SK-N-SH treated with all-trans-retinoic acid at 6 μM for 48 hours (cell line): ENCODE measurements at regions not wholly inside any gene's neighbourhood (a gene's known extent, or its start where the extent isn't known, plus 50 kb on each side); places are given as distances from the start of the nearest gene placed in this dataset.

Experiments
- ATAC-seq: fragments of 200-7000 bp; cut with Tn5 transposase; 3 replicates; pipeline ENCODE4 v1.9.1; 2020; ENCODE audit warnings: mild to moderate bottlenecking, moderate library complexity
- BACH2 ChIP-seq: fragments of 250-450 bp; sonication (Bioruptor Pico); IDR thresholded peaks from 2 replicates; pipeline ENCODE4 v1.9.0; 2021; ENCODE audit warnings: mild to moderate bottlenecking, borderline replicate concordance
- CREB5 ChIP-seq: fragments of 250-450 bp; sonication (Bioruptor Pico); IDR thresholded peaks from 2 replicates; pipeline ENCODE4 v1.5.1; 2020; ENCODE audit warnings: low read depth, mild to moderate bottlenecking, moderate library complexity
- CSRNP3 ChIP-seq: fragments of 250-450 bp; sonication (Bioruptor Pico); IDR thresholded peaks from 2 replicates; pipeline ENCODE4 v1.5.1; 2021; ENCODE audit warnings: mild to moderate bottlenecking, moderate library complexity
- ESRRG ChIP-seq: fragments of 250-450 bp; sonication (Bioruptor Pico); IDR thresholded peaks from 2 replicates; pipeline ENCODE4 v1.6.1; 2021; ENCODE audit warnings: mild to moderate bottlenecking
- GLIS3 ChIP-seq: fragments of 250-450 bp; sonication (Bioruptor Pico); IDR thresholded peaks from 2 replicates; pipeline ENCODE4 v1.5.0; 2020; ENCODE audit warnings: mild to moderate bottlenecking, moderate library complexity
- ISL1 ChIP-seq: fragments of 250-450 bp; sonication (Bioruptor Pico); IDR thresholded peaks from 2 replicates; pipeline ENCODE4 v2.1.2; 2022; ENCODE audit warnings: mild to moderate bottlenecking, moderate library complexity
- OSR1 ChIP-seq: fragments of 250-450 bp; sonication (Bioruptor Pico); IDR thresholded peaks from 2 replicates; pipeline ENCODE4 v1.8.0; 2022; ENCODE audit warnings: moderate library complexity, mild to moderate bottlenecking, inconsistent platforms
- PATZ1 ChIP-seq: fragments of 250-450 bp; sonication (Bioruptor Pico); IDR thresholded peaks from 2 replicates; pipeline ENCODE4 v1.8.0; 2020; ENCODE audit warnings: mild to moderate bottlenecking, moderate library complexity, borderline replicate concordance
- POU6F1 ChIP-seq: fragments of 250-450 bp; sonication (Bioruptor Pico); IDR thresholded peaks from 2 replicates; pipeline ENCODE4 v1.8.0; 2021; ENCODE audit warnings: low read depth, mild to moderate bottlenecking, moderate library complexity, borderline replicate concordance
- PPARA ChIP-seq: fragments of 250-450 bp; sonication (Bioruptor Pico); IDR thresholded peaks from 2 replicates; pipeline ENCODE4 v1.5.0; 2020; ENCODE audit warnings: mild to moderate bottlenecking, borderline replicate concordance
- RARB ChIP-seq: fragments of 250-450 bp; sonication (Bioruptor Pico); IDR thresholded peaks from 2 replicates; pipeline ENCODE4 v1.8.0; 2021; ENCODE audit warnings: mild to moderate bottlenecking, moderate library complexity
- SNAI2 ChIP-seq: fragments of 250-450 bp; sonication (Bioruptor Pico); IDR thresholded peaks from 2 replicates; pipeline ENCODE4 v1.5.0; 2020; ENCODE audit warnings: mild to moderate bottlenecking, moderate library complexity
- TCF4 ChIP-seq: fragments of 250-450 bp; sonication (Bioruptor Pico); IDR thresholded peaks from 2 replicates; pipeline ENCODE4 v1.8.0; 2021; ENCODE audit warnings: mild to moderate bottlenecking, moderate library complexity, borderline replicate concordance
- TOX ChIP-seq: fragments of 250-450 bp; sonication (Bioruptor Pico); IDR thresholded peaks from 2 replicates; pipeline ENCODE4 v1.8.0; 2021; ENCODE audit warnings: mild to moderate bottlenecking, moderate library complexity, borderline replicate concordance
- ZC3H10 ChIP-seq: fragments of 250-450 bp; sonication (Bioruptor Pico); IDR thresholded peaks from 2 replicates; pipeline ENCODE4 v1.5.1; 2021; ENCODE audit warnings: mild to moderate bottlenecking, moderate library complexity
- ZFP3 ChIP-seq: fragments of 250-450 bp; sonication (Bioruptor Pico); IDR thresholded peaks from 2 replicates; pipeline ENCODE4 v1.5.0; 2020; ENCODE audit warnings: mild to moderate bottlenecking, moderate library complexity
- ZFP30 ChIP-seq: fragments of 450-650 bp; formaldehyde crosslinking; IDR thresholded peaks from 2 replicates; pipeline ENCODE4 v1.5.0; 2022; ENCODE audit warnings: mild to moderate bottlenecking, moderate library complexity
- ZNF565 ChIP-seq: fragments of 450-650 bp; formaldehyde crosslinking; conservative IDR thresholded peaks from 2 replicates; pipeline ENCODE4 v1.5.0; 2020; ENCODE audit warnings: low read depth, mild to moderate bottlenecking, moderate library complexity
- ZNF70 ChIP-seq: fragments of 450-650 bp; formaldehyde crosslinking; IDR thresholded peaks from 2 replicates; pipeline ENCODE4 v1.5.0; 2020; ENCODE audit warnings: mild to moderate bottlenecking, moderate library complexity
- ZNF8 ChIP-seq: fragments of 450-650 bp; formaldehyde crosslinking; IDR thresholded peaks from 2 replicates; pipeline ENCODE4 v1.5.0; 2020; ENCODE audit warnings: mild to moderate bottlenecking, moderate library complexity

GRCh38 chr4:175944126-175944910 lies 121.3 kb upstream of the WDR17 start:
- no peak for TF ChIP-seq TCF4 (CRISPR knock-in tag)
- TF ChIP-seq BACH2 (CRISPR knock-in tag): no peak
- no peak for TF ChIP-seq RARB (CRISPR knock-in tag)
- ATAC-seq: no peak

GRCh38 chr4:175946472-175947116 lies 119.0 kb upstream of the WDR17 start:
- ATAC-seq: no peak; the same call in 2 of the 3 replicates
- TF ChIP-seq ESRRG (no peak), CSRNP3 (CRISPR knock-in tag) (no peak), OSR1 (no peak), CREB5 (CRISPR knock-in tag) (no peak), SNAI2 (no peak), RARB (CRISPR knock-in tag) (no peak)

GRCh38 chr4:175947117-175947722 lies 118.4 kb upstream of the WDR17 start:
- ATAC-seq: no peak
- TF ChIP-seq OSR1: no peak
- TF ChIP-seq ZFP30: no peak
- no peak for TF ChIP-seq ZNF70 (CRISPR knock-in tag)
- no peak for TF ChIP-seq ZFP3 (CRISPR knock-in tag)
- no peak for TF ChIP-seq TOX (CRISPR knock-in tag)
- TF ChIP-seq ZNF565: no peak
- no peak for TF ChIP-seq POU6F1 (CRISPR knock-in tag)
- no peak for TF ChIP-seq CREB5 (CRISPR knock-in tag)
- no peak for TF ChIP-seq ISL1 (CRISPR knock-in tag)
- TF ChIP-seq TCF4 (CRISPR knock-in tag): no peak
- no peak for TF ChIP-seq ZC3H10 (CRISPR knock-in tag)
- TF ChIP-seq SNAI2: no peak
- no peak for TF ChIP-seq PPARA (CRISPR knock-in tag)
- no peak for TF ChIP-seq CSRNP3 (CRISPR knock-in tag)
- no peak for TF ChIP-seq PATZ1 (CRISPR knock-in tag)
- TF ChIP-seq ESRRG: no peak
- no peak for TF ChIP-seq GLIS3
- no peak for TF ChIP-seq ZNF8 (CRISPR knock-in tag)
